GM19463 (cell line): ENCODE measurements at regions not wholly inside any gene's neighbourhood (a gene's known extent, or its start where the extent isn't known, plus 50 kb on each side); places are given as distances from the start of the nearest gene placed in this dataset.
"Not testable (repeated sequence)": the region's sequence is repeated elsewhere in the genome, so short reads cannot be mapped to it uniquely, and the experiment has no call there.

ENCODE experiments used
- ATAC-seq: cut with Tn5 transposase; IDR thresholded peaks from one replicate; pipeline ENCODE4 v1.9.1; 2021; ENCODE audit warnings: mild to moderate bottlenecking, moderate library complexity; ENCODE audit not compliant: unreplicated experiment

GRCh38 chr19:28359431-28360414, 853.2 kb downstream of the UQCRFS1 start:
- no peak for ATAC-seq

DNA sequence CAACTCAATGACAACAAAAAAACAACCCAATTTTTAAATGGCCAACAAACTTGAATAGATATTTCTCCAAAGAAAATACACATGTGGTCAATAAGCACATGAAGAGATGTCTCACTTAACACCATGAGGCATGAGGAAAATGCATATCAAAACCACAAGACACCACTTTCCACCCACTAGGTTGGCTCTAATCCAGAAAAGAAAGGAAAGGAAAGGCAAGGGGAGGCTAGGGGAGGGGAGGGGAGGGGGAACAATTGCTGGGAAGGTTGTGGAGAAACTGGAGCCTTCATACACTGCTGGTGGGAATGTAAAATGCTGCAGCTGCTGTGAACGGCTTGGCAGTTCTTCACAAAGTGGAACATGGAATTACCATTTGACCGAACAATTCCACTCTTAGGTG, 854.3 kb downstream of the UQCRFS1 start:
- ATAC-seq, result no peak

DNA sequence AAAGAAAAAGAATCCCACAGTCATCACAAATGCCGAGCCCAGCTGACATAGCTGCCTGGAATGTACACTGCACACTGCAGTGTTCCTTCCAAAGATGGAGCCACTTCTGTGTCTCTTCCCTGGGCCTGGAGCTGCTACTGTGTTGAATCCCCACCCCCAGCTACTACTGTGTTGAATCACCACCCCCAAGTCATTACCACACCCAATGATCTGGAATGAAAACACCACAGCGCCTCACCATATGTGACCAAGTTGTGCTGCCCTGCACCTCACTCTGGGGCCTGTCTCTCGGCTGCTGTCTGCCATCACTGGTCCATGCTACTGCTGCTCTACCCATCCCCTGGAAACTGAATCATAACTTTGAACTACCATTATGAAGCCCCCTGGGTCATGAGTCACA, 861.2 kb downstream of the UQCRFS1 start:
- no peak for ATAC-seq

DNA sequence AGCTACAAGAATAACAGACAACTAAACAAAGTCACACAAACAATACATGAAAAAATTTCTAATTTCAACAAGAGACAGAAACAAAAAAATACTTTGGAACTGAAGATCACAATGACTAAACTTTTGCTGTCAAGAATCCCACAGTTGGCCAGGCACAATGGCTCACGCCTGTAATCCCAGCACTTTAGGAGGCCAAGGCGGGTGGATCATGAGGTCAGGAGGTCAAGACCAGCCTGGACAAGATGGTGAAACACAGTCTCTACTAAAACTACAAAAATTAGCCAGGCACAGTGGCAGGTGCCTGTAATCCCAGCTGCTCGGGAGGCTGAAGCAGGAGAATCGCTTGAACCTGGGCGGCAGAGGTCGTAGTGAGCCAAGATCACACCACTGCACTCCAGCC, 861.6 kb downstream of the UQCRFS1 start:
- not testable (repeated sequence) for ATAC-seq

DNA sequence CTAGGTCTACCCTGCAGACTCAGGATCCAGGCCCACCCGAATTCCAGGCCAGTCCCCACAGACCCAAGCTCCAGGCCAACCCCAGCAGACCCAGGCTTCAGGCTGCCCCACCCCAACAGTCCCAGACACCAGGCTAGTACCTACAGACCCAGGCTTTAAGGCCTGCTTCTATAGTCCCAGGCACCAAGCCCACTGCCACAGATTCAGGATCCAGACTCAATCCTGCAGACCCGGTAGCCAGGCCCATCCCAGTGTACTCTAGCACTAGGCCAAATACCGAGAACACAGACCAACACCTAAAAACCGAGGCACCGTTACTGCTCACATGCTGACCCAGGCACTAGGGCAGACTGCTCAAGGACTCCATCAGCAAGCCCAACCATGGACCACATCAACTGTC, 862.3 kb downstream of the UQCRFS1 start:
- ATAC-seq, result no peak

DNA sequence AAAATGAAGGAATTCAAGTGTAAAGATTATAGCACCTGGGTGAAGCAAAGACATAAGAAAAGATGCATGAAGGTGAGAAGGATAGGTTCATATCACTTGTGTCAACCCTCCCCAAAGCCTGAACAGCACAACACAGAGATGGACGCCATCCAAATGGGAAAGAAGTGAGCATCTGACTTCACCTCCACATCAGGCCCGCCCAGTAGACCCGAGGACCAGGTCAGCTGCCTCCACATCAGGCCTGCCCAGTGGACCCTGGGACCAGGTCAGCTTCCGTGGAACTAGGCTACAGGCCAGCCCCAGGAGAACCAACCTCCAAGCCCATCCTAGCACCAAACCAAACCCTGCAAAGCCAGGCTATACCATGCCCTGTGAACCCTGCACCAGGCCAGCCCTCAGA, 862.9 kb downstream of the UQCRFS1 start:
- no peak for ATAC-seq

DNA sequence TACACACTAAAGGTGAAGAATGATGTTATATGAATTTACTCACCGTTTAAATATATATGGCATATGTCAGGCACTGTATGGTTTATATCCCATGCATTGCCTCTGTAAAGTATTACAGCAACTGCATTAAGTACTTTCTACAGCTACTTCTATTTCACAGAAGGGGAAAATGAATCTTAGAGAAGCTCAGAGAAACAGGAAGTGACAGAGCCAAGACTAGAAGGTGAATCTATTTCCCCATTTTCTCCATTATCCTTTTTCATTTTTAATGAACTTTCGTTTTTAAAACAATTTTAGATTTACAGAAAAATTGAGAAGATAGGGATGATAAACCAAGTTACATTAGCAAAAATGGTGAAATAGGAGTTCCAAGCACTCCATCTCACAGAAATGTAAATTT, 863.3 kb downstream of the UQCRFS1 start:
- no peak for ATAC-seq

- ATAC-seq, result no peak
Measured at GRCh38 chr19:28345811-28346210, 867.1 kb downstream of the UQCRFS1 start.

- ATAC-seq, result no peak
Measured at GRCh38 chr19:28341810-28342350, 871.1 kb downstream of the UQCRFS1 start.

- ATAC-seq, result no peak
Measured at GRCh38 chr19:28334419-28334818, 878.5 kb downstream of the UQCRFS1 start.

DNA sequence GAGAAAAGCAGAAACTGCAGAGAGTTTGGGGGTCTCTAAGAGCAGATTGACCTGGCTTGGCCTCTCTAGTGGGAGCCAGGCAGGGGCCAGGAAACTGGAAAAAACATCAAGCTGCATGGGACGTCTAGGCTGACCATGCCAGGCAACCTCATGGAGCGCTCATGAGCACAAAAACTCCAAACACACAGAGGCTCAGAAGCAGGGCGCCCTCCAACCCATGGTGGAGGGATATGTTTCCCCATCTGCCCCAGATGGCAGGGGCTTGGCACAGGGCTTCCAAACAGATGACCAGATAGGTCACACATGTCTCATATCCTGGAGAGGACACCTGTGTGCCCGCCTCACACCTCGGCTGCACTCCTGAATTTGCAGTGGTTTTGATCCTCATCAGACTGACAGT, 879.0 kb downstream of the UQCRFS1 start:
- ATAC-seq, result no peak

GRCh38 chr19:28332886-28333285, 880.1 kb downstream of the UQCRFS1 start:
- no peak for ATAC-seq

- ATAC-seq, result no peak
Measured at GRCh38 chr19:28332351-28332750, 880.6 kb downstream of the UQCRFS1 start.

DNA sequence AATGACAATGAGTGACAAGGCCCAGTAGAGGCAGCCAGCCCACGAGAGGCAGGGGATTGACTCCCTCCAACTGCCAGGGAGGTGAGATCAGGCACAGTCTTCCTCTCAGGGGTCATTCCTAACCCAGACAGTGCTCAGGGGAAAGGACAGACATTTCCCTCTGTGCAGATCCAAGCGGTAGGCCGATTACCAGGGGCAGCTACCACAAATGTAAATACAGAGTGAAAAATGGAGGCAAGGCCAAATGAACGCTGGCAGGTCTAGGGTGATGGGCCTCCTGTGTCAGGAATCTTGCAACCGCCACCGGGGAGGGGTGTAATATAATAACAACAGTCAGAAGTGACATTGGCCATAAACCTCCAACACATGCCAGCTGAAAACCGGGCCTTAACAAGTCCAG, 881.4 kb downstream of the UQCRFS1 start:
- no peak for ATAC-seq

- no peak for ATAC-seq
Measured at GRCh38 chr19:28330831-28331230, 882.1 kb downstream of the UQCRFS1 start.

DNA sequence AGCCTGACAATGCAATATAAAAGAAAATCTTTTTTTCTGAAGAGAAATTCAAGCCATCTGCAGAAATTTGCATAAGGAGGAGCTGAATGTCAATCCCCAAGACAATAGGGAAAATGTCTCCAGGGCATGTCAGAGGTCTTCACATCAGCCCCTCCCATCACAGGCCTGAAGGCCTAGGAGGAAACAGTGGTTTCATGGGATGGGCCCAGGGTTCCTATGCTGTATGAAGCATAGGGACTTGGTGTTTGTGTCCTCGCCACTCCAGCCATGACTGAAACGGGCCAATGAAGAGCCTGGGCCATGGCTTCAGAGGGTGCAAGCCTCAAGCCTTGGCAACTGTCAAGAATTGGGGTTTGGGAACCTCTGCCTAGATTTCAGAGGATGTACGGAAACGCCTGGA, 883.5 kb downstream of the UQCRFS1 start:
- ATAC-seq, result no peak

DNA sequence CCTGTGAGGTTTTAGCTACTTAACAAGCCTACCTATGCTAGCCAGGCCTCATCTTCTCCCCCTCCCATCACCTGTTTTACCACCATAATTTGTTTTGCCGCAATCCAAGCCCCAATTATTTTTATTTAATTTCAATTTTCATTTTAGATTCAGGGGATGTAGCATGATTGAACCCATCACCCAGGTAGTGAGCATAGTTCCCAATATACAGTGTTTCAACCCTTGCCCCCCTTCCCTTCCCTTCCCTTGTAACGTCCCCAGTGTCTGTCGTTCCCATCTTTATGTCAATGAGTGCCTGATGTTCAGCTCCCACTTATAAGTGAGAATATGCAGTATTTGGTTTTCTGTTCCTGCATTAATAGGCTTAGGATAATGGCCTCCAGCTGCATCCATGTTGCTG, 885.0 kb downstream of the UQCRFS1 start:
- ATAC-seq, result no peak

DNA sequence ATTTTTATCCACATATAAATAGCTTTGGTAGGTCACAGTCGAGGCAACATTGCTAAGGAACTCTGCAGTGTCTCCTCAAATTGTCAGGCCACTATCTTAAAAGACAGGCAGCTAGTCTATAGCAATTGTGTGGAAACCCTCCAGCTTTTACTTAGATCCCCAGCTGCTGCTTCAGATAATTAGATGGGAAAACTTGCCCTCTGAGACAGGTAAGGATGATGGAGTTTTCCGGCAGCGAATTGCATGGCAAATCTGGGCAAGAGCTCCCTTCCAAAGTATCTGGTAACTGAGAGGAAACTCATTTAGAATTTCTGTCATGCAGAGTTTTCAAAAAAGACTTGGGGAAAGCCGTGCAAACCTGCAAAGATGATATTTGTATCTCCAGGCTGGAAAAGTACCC, 886.2 kb downstream of the UQCRFS1 start:
- ATAC-seq, result no peak

- ATAC-seq, result no peak
Measured at GRCh38 chr19:28324275-28325060, 888.5 kb downstream of the UQCRFS1 start.

GRCh38 chr19:28322945-28323344, 890.0 kb downstream of the UQCRFS1 start:
- no peak for ATAC-seq

GRCh38 chr19:28322491-28322890, 890.5 kb downstream of the UQCRFS1 start:
- no peak for ATAC-seq

DNA sequence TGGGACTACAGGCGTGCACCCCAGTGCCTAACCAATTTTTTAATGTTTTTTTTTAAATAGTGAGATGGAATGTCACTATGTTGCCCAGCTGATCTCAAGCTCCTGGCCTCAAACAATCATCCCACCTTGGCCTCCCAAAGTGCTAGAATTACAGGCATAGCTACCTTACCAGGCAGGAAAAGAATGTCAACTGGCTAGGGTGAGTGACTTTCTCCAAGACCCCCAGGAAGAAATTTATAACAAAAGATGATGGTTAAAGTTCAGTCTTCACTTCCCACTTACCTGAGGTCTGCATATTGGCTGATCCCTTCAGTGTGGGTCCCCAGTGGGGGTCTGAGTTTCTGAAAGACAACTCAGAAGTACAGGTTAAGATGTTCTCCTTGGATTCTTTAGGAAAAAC, 893.0 kb downstream of the UQCRFS1 start:
- ATAC-seq, result no peak
